SK-MEL-5 (cell line): ENCODE measurements at regions not wholly inside any gene's neighbourhood (a gene's known extent, or its start where the extent isn't known, plus 50 kb on each side); places are given as distances from the start of the nearest gene placed in this dataset.
"Not testable (repeated sequence)": the region's sequence is repeated elsewhere in the genome, so short reads cannot be mapped to it uniquely, and the experiment has no call there.

ENCODE experiments used
- DNase-seq: peaks from one replicate; pipeline ENCODE4 v3.0.0-alpha.2; 2016; ENCODE audit warnings: low read depth, low spot score
- in situ Hi-C: cut with HindIII; loops from 2 replicates; pipeline ENCODE4 v1.10.0; 2016; ENCODE audit warnings: low sequenced_read_pairs, high pct_unique_total_duplicates, low pct_unique_long_range_greater_than_20kb

DNA sequence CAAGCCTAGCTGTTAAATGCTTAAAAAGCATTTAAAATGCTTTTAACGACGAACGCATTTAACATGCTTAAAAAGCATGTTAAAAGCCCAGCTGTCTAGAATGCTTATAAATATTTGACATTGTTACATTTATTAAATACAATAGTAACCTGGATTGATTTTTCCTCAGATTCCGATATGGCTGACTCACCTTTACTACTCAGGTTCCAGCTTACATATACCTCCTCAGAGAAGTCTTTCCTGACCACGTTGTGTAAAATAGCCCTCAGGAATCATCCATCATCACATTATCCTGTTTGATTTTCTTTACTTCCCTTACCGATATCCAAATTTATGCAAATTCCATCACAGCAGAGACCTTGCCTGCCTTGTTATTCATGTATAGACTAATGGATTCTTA lies 51.4 kb downstream of the SLC41A2 start:
- DNase-seq = no peak
- in situ Hi-C loops = no loop called here

DNA sequence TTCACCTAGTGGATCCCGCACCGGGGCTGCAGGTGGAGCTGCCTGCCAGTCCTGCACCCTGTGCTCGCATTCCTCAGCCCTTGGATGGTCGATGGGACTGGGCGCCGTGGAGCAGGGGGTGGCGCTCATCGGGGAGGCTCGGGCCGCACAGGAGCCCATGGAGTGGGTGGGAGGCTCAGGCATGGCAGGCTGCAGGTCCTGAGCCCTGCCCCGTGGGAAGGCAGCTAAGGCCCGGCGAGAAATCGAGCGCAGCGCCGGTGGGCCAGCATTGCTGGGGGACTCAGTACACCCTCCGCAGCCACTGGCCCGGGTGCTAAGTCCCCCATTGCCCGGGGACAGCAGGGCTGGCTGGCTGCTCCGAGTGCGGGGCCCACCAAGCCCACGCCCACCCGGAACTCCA lies 52.6 kb downstream of the SLC41A2 start:
- DNase-seq, in situ Hi-C loops: not testable (repeated sequence)

DNA sequence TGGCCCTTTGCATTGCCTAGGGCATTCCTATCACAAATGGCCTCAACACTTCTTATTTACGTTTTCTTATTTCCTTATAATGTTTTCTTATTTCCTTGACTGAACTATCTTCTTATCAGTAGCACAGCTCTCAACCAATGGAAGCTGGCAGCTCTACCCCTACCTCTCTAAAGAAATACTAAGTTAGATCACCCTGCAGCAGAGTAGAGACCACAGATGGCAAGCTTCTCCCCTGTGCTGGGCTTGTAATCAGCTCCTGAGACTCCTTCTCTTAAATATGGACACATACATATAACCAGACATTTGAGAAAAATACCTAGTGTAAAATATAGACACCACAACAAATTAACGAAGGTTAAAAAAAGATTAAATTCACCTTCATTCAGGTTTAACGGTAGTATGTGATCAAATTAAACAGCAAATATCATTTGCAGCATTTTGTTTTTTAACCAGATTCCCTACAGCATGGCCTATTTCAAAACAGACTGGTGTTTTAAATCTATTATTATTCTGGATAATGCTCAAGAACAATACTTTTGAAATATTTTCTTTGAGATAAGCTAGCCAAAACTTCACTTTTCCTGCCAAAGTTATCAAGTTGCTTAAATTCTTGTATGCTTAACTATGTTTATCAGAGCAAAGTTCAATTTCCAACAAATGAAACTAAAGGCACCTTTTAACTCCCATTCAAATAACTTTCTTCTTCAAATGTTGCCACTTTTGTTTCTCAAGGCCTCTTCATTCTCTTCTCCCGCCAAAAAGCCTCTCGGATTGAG lies 54.3 kb downstream of the SLC41A2 start:
- in situ Hi-C loops = no loop called here
- no peak for DNase-seq

DNA sequence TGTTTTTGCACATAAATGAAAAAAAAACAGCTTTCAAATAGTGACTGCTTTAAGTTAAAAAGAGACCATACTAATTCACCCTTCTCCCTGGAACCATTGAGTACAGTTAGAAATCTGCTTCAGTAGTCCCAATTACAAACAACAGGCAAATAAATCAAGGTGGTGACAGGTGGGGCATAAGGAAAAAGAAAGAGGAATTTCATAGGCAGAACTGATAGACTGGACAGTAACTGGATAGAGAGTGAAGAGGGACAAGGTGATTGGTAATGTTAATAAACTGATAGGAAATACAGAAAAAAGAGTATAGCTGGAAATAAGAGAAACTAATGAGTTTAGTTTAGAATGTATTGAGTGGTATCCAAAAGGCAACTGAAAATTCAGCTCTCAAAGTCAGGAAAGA lies 56.0 kb downstream of the SLC41A2 start:
- DNase-seq = no peak
- in situ Hi-C loops = no loop called here

DNA sequence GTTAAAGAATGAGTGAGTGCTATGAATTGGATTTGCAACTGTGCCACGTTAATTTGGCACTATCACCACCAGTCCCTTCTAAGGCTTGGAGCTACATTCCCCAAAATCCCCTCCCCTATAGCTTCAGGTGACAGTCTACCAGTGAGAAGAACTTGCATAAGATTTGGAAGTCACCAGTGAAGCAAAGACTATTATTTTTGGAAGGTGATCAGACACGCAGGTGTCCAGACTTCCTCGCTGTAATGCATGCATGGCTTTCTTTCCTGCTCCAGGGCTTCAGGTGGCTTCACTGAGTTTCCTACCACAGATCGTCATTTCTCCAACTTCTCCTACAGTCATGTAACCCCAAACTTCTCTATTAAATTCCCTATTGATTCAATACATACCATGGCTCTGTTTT lies 61.4 kb downstream of the SLC41A2 start:
- DNase-seq = no peak
- in situ Hi-C loops = no loop called here

DNA sequence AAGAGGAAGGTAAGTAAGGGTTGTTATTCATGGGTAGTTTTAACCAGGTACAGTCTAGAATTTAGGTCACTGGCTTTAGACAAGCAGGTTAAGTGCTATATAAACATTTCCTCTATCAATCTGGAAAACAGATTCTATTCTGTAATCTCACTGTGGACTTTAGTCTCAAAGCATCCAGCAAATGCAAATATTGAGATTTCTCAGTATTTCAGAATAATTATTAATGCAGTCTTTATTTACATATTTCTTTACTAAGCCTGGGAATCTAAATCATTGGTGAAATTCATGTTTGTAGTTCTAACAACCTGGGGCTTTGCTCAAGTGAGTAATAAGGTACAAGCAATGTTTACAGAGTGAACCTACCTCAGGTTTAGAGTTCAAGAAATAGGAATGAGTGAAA lies 61.9 kb downstream of the SLC41A2 start:
- in situ Hi-C loops = no loop called here

DNA sequence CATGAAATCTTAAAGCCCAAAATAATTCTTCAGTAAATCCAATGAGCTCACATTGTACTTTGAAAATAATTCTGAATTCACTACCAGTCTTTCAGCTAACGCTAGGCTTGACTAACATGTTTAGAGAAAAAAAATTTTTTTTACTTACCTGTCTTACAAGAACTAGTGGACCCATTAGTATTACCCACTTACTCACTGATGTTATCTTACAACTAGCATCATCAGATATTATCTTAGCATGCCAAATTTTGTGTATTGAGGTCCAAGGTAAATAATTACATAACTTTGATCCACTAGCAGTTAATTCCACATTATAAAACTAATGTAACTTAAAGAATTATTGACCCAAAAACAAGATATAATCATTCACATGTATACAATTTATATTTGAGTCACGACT lies 62.7 kb downstream of the SLC41A2 start:
- DNase-seq = no peak
- in situ Hi-C loops = no loop called here

More for the DNA sequence above, 61.9 kb downstream of the SLC41A2 start:
- no peak for DNase-seq

DNA sequence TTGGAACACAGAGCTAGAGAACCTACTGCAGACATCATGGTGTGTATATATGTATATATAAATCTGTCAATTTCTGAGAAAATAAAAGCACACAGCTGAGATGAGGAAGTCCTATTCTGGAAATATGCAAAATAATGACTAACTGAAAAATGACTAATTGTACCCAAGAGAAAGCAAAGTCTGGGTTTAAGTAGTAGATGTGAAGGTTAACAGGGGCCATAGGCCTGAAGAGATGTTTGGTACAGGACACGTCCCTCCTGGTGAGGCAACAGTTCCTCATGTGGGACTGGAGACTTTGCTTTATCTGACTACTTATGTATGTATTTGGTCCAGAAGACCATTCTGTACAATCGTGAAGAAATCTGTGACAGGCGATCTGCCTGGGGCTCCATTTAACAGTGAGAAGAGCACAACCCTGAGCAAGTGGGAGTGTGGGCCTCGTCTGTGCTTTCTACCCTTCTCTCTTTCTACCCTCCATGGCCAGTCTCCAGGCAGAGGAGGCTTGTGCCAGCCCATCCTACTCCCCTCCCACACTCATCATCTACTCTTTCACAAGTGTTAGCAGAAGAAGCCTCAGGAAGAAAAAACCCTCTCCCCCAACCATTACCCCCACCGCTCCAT lies 67.5 kb downstream of the SLC41A2 start:
- DNase-seq = no peak

DNA sequence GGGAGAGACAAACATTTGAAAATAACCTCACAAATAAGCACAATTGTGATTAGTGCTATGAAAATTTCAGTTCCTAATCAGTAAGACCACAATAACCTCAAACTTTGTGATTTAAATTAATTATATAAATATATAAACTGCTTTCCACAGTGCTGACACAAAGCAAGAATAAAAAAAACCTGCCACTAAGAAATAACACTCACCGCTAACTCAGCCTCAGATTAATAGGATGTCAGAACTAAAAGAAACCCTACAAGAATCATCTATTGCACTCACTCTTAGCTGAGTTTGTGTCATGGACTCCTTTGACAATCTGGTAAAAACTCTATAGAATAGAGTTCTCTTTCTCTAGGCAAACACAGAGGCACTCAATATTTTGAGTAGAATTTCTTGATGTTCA lies 68.4 kb downstream of the SLC41A2 start:
- DNase-seq = no peak
- in situ Hi-C loops = no loop called here

More for the DNA sequence above, 67.5 kb downstream of the SLC41A2 start:
- in situ Hi-C loops = no loop called here

DNA sequence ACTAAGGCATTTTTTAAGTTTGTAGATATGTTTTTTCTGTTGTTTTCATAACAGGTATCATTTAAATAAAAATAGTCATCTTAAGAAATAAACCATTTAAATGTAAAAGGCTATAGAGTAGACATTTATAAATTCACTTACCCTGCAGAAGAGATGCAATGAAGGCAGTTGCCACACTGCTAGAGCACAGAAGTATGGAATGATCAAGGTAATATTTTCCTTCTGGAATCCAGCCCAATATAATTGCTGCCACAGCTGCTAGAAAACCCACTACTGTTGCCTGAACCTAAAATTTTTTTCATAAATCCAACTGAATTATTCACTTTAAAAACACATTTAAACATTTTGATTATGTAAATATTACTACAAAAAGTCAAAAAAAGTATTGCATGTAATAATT lies 69.2 kb downstream of the SLC41A2 start:
- in situ Hi-C loops = no loop called here
- no peak for DNase-seq

DNA sequence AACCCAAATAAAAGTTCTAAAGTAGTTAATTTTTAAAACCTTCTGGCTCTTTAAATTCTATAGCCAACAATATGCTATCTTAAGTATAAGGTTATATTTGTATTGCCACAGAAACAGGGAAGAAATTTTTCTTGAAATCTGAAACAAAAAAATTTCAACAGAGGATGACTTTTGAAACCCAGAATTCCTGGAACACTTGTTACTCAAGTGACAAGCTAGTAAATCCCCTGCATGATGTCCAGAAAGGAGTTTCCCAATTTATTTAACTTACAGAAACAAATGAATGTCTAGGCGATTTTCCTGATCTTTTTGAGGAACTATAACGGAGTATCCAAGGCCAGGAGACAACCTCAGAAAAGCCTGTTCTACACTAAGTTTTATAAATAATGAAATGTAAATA lies 69.6 kb downstream of the SLC41A2 start:
- no peak for DNase-seq
- in situ Hi-C loops = no loop called here

DNA sequence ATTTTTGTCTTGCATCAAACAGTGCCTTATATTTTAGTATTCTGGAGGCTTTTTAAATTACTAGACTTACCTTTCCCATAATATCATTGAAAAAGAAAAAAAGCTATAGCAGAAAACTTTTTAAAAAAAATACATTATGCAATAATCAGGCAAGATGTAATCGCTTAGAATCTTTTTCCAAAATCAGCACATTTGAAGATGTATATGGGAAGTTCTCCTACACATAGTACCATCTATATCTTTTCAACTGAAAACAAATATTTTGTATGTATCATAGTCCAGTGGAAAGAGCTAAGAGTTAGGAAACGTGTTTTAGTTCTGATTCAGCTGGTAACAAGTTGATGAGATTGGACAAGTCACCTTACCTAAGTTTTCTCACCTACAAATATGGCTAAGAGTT lies 70.6 kb downstream of the SLC41A2 start:
- in situ Hi-C loops = no loop called here
- DNase-seq = no peak

DNA sequence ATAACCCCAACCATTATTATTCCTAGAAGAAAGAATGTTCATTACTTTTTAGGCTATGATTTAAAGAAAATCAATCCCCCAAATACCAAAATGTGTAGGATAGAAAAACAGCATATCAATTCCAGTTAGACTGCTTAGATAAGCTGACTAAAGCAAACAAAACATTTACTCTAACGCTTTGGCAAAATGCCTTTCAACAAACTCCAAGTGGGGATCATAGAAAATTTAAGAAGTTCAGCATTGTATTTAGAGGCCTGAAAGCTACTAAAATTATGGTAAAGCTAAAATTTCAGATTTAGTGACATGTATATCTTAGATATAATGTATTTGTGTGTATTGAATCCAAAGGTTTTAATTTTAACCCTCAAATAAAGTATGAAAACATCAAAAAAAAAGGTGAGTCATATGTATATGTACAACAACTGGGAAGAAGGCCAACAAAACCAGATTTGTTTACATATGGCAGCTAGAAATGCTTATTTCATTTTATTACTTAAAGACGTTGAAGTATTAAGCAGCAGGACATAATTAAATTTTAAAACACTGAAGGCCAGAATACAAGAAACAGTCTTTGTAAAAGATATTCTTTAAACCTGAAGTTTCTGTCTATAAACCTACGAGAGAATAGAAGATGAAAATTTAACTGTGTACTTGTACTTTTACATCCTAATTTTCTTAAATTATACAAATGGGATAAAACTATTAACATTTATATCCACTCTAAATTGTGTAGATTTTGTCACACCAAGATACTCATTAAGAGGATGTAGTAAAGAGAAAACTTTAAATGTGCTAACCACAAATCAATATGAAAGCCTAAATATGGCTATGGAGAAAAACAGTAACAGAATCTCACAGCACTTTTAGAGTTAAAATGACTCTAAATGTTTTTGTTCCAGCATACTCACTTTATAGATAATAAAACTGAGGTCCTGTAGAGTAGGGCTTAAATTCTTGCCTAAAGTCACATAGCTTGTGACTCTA lies 71.4 kb downstream of the SLC41A2 start:
- no peak for DNase-seq
- in situ Hi-C loops = no loop called here

DNA sequence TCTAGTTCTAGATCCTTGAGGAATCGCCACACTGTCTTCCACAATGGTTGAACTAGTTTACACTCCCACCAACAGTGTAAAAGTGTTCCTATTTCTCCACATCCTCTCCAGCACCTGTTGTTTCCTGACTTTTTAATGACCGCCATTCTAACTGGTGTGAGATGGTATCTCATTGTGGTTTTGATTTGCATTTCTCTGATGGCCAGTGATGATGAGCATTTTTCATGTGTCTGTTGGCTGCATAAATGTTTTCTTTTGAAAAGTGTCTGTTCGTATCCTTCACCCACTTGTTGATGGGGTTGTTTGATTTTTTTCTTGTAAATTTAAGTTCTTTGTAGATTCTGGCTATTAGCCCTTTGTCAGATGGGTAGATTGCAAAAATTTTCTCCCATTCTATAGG lies 79.2 kb downstream of the SLC41A2 start:
- in situ Hi-C loops, DNase-seq: not testable (repeated sequence)

DNA sequence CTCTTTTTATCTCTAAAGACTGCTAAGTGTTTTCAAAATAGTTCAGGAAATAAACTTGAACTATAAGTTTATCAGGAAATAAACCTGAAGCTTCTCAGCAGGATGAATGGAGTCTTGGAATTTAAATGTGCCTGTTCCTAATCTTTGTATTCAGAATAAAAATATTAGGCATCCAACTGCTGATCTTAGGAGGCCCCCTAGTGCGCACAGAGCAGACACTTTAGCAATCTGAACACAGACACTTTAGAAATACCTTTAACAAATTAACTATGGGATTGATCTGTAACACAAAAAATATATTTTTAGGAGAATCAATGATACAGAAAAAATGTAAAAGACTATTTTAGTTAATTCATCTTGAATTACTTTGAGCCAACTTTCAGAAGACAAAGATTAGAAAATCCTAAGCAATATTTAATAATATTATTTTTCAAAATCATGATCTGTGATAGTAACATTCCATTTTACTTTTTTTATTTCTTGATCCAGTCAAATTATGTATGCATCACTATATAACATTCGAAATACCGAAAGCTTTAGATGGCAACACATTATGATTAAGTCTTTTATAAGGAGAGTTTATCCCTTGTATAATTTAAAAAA lies 80.9 kb downstream of the SLC41A2 start:
- in situ Hi-C loops = no loop called here
- DNase-seq = peak; percentile 59

DNA sequence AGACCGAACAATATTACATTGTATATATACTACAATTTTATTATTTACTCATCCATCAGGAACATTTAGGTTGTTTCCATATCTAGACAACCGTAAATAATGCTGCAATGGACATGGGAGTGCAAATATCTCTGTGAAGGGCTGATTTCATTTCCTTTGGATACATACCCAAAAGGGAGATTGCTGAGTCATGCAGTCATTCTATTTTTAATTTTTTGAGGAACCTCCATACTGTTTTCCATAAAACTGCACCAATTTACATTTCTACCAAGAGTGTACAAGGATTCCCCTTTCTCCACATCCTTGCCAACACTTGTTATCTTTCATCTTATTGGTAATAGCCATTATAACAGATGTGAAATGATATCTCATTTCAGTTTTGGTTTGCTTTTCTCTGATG lies 84.7 kb downstream of the SLC41A2 start:
- DNase-seq = no peak

DNA sequence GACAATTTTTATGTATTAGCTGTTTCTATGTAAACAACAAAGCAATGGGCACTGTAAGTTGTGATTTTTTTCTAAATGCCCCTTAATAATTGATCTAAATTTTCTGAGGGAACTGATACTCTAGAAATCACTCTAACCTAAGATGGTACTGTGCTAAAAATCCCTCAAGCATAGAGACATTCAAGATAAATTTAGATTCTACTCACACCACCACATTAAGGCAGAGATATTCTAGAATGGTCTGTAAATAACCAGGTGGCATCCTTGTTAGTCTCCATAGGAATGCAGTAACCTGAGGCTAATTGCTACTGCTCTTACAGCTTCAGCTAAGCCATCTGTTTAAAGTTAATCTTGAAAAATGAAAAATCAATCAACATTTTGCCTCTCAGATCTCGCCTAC lies 87.3 kb downstream of the SLC41A2 start:
- in situ Hi-C loops = no loop called here
- DNase-seq = no peak

More for the DNA sequence above, 84.7 kb downstream of the SLC41A2 start:
- in situ Hi-C loops = no loop called here

DNA sequence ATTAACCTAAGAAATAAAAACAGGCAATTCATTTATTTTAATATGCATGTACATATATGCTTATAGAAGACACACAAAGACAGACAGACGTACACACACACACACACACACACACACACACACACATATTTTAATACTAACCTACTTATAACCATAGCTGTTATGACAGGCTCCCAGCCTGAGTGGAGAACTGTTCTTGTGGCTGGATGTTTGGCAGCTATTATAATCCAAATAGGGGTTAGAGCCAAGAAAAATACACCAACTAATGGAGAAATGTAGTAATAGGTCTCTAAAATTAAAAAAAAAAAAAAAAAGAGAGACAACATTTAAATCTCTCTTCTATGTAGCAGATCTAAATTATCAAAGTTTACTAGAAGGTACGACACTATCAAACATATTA lies 91.8 kb downstream of the SLC41A2 start:
- DNase-seq = no peak
- in situ Hi-C loops = no loop called here
